HG02938 (cell line): ENCODE measurements at regions not wholly inside any gene's neighbourhood (a gene's known extent, or its start where the extent isn't known, plus 50 kb on each side); places are given as distances from the start of the nearest gene placed in this dataset.

Source experiments
- ATAC-seq: cut with Tn5 transposase; IDR thresholded peaks from one replicate; pipeline ENCODE4 v1.9.1; 2021; ENCODE audit warnings: mild to moderate bottlenecking, moderate library complexity; ENCODE audit not compliant: unreplicated experiment

DNA sequence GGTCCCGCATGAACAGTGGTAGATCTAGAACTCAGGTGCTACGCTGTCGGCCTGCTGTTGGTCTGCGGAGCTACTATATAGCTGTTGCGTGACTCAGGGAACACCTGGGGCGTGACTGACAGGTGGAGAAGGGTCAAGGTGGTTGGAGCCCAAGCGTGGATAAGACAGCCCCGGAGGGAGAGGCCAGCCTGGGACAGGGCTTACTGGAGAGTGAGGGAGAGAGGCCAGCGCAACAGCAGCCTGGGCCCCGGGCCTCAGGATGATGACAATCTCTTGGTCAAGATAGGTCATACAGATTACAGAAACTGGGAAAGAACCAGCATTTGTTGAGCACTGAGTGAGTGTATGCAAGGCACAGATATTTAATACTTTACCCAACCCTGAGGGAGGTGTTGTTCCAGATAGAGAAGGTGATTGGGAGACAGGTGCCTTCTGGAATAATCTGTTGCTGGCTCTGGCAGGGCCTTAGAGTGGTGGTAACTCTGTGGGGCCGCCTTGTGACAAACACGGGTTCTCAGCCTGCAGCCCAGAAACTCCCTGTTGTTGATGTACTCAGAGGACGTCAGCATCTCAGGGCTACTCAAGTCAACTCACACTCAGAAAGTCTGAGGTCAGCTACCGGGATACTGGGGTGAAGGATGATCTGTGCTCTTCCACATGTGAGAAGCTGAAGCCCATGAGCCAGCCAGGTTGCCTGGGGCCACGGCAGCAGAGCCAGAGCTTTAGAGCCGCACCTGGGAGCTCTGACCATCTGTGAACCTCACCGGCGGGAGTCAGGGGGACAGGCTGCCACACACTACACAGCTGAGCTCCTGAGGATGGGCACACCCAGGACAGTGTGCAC is 265.4 kb upstream of the HES1 start:
- ATAC-seq = no peak

GRCh38 chr3:193871220-193871485 is 264.8 kb upstream of the HES1 start:
- no peak for ATAC-seq

DNA sequence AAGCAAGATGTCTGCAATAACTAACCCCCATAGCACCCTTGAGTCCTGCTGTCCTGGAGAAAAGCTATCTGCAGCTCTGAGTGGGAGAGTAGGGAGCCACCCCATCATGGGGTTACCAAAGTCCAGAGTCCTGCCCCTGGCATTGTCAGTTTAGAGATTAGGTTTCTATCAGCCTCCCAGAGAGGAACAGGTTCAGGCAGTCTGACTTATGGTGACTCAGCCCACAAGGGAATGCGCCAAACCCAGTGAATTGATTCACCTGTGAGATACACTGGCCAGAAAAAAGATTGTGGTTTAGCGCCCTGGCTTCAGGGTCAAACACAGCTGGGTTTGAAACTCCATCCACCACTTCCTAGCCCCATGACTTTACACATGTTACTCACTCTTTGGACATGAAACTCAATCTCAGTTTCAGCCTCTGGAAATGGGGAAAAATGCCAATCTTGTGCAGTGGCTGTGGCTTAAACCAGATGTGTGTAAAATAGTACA is 263.6 kb upstream of the HES1 start:
- ATAC-seq = peak; percentile 66

GRCh38 chr3:193873426-193874201 is 262.3 kb upstream of the HES1 start:
- ATAC-seq = no peak

GRCh38 chr3:193874512-193874911 is 261.4 kb upstream of the HES1 start:
- ATAC-seq = no peak

DNA sequence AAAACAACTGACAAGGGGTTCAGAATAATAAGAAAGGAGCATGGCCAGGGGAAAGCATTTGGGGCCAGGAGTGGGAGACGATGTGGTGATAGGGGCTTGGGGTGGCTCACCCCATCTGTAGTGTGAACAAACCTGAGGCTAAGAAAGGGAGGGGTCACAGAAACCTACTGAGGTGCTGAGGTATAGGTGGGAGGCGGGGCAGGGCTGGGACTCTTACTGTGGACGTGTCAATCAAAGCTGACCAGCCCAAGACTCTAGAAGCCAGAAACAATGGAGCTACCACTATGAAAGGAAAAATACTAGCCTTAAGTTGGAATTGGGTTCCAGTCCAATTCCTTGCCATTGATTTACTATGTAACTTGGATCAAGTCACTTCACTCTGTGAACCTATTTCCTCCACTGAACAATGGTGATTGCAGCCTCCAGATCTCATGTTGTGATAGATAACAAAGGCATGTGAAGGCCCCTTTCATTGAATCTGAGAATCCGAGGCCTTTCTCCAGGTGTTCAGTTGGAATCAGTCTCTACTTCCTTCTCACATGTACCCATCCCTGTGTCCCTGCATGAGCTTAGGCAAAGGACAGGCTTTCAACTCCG is 260.9 kb upstream of the HES1 start:
- no peak for ATAC-seq

GRCh38 chr3:193875601-193876321 is 260.2 kb upstream of the HES1 start:
- no peak for ATAC-seq

- no peak for ATAC-seq
Observed at GRCh38 chr3:193879099-193879863, 256.7 kb upstream of the HES1 start.

- ATAC-seq = no peak
Observed at GRCh38 chr3:193879864-193880242, 256.1 kb upstream of the HES1 start.

DNA sequence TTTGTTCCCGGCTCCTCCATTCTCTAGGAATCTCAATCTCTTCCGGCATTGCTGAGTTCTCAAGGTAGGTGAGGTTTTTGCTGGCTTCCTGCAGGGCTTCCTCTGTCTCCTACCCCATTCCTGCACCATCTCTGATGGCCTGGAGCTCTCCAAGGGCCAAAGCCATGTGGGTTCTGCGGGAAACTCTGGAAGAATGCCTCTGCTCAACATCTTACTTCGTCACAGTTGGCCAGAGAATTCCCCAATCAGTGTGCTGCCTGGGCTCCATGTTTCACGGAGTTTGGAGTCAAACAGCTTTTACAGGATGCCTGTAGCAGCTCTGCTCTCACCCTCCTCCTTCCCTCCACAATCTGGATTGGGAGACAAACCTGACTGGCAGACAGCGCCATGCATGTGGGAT is 253.9 kb upstream of the HES1 start:
- ATAC-seq = no peak

GRCh38 chr3:193883551-193883950 is 252.4 kb upstream of the HES1 start:
- no peak for ATAC-seq

- no peak for ATAC-seq
Observed at GRCh38 chr3:193884027-193884426, 251.9 kb upstream of the HES1 start.

DNA sequence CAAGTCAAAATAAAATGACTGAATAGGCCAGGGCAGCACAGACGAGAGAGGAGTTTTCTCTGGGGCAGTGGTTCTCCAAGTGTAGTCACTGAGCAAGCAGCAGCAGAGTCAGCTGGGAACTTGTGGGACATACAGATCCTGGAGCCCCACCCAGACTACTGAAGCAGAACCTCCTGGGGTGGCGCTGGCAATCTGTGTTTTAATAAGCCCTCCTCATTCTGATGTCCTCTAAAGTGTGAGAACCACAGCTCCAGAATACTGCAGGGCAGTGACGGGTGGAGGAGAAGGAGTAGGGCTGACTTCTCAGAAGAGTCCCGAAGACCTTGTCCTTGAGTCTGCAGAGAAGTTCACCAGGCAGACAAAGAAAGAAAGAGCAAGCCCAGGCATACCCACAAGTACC is 251.3 kb upstream of the HES1 start:
- ATAC-seq = no peak

GRCh38 chr3:193885832-193886231 is 250.1 kb upstream of the HES1 start:
- ATAC-seq = no peak

DNA sequence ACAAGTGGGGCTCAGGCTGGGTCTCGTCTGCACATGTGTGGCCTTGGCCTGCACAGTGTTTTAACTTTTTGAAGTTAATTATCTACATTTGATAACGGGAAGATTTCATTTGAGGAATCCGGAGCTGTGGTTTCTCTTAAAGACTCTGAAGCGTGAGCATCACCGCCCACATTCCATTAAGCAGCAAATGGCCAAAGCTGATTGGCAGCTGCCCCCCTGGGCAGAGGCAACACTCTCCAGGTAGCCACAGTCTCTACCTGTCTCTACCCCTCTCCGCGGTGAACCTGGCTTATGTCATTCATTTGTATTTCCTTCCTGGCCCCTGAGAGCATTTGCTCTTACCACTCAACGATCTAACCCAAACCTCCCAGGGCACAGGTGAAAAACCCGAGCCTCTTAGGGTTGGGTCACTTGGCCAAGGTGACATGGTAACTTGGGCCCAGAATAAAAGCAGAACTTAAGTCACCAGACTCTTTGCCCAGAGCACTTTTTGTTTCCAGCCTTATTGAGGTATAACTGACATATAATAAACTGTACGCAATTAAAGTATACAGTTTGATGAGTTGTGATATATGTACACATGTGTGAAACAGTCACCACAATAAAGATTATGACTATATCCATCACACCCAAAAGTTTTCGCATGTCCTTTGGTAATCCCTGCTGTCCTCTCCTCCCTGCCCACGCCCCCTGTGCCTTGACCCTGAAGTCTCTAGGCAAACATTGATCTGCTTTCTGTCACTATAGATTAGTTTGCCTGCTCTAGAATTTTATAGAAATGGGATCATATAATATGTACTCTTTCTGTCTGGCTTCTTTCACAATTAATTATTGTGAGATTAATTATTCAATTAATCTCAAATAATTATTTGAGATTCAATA is 245.7 kb upstream of the HES1 start:
- ATAC-seq = no peak

- no peak for ATAC-seq
Observed at GRCh38 chr3:193894121-193894863, 241.7 kb upstream of the HES1 start.

DNA sequence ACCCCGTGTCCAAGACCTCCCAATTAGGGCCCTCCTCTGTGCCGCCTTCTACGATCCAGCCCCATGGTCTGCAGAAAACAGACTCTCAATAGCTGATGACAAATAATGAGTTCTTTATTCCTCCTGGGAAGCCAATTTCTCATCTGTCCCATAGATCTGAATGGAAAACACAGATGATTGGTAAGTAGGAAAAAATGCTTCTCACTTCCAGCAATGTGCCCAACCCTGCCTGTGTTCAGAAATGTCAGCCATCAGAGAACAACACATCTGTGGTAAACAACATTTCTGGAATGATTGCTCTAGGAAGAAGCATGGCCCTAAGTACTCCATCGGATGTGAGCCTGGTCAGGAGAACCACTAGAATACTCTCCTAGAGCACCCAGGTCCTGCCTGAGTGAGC is 240.5 kb upstream of the HES1 start:
- ATAC-seq = no peak

DNA sequence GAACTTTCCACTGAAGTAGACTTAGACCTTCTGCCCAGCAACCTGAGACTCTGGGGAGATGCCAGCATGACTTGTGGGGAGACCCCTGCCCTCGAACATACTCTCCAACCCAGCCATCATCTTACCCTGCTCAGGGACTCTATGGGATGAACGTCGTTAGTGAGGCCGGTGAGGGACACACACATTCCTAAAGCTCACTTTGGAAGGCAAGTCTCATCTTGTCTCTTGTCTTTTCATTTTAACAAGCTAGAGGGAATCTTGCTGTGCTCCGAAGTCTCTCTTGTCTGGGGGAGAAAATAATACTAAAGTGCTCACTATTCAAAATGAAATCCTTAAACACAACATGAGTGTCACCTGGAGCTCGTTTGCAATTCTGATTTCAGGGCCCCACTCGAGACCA is 239.5 kb upstream of the HES1 start:
- ATAC-seq = no peak

GRCh38 chr3:193897288-193897687 is 238.7 kb upstream of the HES1 start:
- ATAC-seq = no peak
